GM19438 (cell line): ENCODE measurements at regions not wholly inside any gene's neighbourhood (a gene's known extent, or its start where the extent isn't known, plus 50 kb on each side); places are given as distances from the start of the nearest gene placed in this dataset.

Experiments used
- ATAC-seq: cut with Tn5 transposase; IDR thresholded peaks from one replicate; pipeline ENCODE4 v1.9.1; 2021; ENCODE audit warnings: low read depth; ENCODE audit not compliant: unreplicated experiment

DNA sequence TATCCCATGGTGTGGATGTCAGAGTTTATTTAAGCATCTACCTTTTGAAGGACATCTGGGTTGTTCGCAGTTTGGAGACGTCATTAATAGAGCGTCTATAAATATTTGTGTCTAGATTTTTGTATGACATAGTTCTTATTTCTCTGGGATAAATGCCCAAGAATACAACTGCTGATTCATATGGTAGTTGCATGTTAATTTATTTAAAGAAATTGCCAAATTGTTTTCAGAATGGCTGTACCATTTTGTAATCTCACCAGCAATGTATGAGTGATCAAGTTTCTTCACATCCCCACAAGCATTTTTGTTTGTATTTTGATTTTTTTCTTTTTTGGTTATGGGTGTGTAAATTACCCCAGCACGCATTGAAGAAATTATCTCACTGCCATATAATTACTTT is 656.9 kb downstream of the NTRK3 start:
- ATAC-seq: no peak

DNA sequence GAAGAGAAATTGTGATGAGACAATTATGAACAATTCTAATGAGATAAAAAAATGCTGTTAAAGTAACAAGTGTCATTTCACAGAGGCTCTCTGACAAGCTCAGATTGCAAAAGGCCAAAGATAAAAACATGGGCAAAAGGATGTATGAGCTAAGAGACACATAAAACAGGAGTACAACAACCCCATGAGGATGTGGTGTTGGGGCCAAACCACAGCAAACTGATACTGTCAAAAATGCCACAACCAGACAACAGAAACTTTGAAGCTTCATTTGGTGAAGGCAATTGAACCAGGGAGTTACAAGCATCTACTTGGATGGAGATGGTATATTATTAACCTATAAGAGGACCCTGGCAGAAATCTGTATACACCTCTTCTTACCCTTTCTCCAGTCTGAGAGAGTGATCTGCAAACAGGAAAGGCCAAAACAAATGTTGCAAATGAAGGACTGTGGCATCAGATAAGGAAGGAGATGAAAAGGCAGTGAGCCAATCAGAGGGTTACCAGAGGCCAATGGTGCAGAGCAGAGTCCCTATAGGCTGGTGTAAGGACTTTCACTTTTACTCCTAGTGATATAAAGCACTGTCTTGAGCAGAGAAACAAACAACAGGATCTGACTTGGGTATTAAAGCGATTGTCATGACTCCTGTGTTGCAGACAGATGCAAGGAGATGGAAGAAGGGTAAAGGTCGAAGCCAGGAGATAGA is 659.0 kb downstream of the NTRK3 start:
- ATAC-seq: no peak

DNA sequence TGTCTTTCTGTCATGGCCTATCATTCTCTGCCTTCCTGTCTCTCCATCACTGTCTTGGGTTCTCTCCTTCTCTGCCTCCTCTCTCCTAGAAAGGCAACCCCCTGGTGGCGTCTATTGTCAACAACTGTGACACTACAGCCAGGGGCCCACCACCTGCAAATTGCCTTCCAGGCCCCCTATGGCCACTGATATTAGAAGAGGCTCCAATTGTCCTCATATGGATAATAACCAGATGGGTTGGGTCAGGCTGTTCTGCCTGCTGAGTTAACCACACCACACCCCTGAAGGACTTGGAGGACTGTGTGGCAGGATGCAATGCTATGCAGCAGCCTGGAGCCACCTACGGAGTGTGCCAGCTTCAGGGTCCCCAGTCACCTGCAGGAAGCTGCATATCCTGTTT is 665.0 kb downstream of the NTRK3 start:
- ATAC-seq: no peak

DNA sequence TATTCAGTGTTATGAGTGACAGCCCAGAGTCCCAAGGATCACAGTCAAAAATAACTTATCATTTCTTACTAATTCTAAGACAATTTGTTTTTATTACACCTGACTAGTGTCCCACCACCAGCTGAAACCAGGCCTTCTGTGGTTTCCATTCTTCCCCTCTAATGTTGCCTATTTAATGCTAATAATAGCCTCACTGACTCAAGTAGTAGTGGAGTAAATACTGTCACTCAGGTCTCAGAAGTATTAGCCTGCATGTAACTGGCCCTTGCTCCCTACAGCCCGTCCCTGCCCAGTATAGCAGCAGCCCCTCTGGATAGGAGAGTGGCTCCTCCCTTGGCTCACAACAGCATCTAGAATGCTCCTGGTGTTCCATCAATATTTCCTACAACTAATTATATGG is 665.5 kb downstream of the NTRK3 start:
- no peak for ATAC-seq

DNA sequence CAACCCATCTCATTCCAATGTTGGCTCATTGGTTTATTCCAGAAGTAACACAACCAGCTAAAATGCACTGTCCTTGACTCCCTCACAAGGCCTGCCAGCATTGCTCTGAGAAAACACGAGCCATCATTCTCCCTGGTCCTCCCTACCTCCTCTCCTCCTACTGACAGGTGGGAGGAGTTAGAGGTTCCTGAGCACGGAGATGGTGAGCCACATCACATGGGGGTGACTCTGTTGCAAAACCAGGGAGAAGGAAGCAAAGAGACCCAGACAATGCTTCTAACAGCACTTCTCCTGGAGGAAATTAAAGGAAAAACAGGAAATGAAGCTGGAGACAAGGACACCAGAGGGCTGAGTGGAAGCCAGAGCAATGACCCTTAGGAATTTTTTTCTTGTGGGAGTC is 667.4 kb downstream of the NTRK3 start:
- no peak for ATAC-seq

DNA sequence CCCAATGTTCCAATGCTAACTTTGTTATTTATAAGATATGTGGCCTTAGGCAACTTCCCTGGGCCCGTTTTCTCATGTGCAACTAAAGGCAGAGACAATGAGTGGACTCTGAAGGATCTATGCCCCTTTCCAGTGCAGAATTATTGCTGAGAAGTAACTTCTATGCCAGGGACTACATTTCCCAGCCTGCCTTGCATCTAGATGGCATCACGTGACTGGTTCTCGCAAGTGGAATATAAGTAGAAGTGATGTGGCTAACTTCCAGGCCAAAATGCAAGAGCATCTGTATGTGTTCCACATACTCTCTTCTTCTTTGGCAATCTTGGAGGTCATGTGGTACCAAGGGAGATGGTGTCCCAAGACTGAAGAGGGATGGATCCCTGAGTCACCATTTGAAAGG is 674.4 kb downstream of the NTRK3 start:
- ATAC-seq: no peak

DNA sequence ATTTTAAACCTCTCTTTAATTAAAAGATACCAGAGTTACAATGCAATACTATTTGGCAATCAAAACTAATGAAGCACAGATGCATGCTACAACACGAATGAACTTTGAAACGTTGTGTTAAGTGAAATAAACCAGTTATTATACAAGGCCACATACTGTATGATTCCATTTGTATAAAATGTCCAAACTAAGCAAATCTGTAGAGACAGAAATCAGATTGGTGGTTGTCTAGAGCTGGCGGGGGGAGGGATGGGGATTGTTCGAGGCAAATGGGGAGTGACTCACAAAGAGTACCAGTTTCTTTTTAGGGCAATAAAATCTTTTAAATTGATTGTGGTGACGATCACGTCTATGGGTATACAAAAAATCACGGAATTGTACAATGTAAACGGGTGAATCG is 677.0 kb downstream of the NTRK3 start:
- no peak for ATAC-seq

DNA sequence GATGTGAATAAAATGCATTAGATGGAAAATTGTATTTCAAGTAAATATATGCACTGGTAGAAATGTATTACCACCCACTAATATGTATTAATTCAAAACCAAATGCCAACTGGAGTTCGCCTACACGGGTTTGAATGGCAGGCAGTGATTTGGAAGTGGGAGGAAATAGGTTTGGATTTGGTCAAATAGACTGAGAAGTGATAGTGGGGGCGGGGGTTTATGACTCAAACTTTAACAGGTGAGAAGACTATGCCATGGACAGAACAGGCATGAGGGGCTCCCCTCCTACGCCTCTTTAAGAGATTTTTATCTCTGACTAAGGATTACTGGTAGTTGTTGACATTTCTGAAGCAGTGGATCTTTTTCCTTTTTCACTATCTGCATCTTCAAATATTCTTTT is 677.8 kb downstream of the NTRK3 start:
- no peak for ATAC-seq

DNA sequence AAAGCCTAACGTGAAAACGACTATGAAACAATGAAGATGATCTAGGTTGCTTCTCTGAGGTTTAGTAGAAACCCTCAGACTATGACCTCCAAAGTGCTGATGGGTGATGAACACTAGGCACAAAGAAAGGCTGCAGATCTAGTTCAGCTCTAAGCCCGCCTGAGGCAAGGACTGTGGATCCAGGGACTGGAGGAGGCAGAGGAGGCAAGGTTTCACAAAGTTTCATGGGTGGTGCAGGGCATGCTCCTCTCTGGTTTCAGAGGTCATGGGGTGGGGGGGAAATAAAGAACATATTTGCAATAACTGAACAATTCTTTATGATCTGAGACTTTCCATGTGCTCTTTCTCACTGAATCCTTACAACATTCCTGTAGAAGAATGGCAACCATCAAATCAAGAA is 679.2 kb downstream of the NTRK3 start:
- no peak for ATAC-seq

DNA sequence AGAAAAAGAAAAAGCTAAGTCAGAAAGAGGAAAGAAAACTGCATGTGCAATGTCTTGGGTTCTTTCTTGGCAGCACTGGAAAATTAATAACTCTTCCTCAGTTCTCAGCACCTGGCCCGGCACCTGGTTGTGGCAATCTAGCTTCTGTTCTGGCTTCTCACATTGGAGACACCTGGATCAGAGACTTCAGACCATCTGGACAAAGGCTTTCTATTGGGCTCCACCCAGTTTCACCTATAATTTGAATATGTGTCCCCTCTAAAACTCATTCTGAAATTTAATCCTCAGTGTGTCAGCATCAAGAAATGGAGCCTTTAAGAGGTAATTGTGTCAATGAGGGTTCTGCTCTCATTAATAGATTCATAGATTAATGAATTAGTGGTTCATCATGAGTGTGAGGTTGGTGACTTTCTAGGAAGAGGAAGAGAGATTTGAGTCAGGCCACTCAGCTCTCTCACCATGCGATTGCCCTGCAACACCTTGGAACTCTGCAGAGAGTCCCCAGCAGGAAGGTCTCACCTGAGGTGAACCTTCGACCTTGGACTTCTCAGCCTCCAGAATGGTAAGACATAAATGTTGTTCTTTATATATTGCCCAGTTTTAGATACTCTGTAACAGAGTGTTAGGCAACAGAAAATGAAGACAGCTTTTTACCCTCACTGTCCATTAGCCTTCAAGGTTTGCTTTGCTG is 679.9 kb downstream of the NTRK3 start:
- no peak for ATAC-seq

DNA sequence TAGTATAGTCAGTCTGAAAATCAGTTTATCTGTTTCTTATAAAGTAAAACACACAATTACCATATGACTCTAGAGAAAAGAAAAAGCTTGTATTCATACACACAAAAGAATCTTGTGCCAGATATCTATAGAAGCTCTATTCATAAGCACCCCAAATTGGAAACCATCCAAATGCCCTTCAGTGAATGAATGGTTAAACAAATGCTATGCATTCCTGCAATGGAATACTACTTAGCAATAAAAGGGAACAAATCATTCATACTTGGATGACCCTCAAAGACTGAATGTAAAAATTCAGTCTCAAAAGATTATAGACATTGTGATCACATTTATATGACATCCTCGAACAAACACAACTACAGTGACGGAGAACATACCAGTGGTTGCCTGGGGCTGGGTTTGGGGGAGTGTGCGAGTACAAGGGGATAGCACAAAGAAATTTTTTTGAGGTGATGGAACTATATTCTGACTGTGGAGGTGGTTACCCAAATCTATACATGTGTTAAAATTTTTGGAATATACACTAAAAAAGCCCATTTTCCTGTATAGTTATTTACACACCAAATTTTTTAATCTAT is 680.6 kb downstream of the NTRK3 start:
- no peak for ATAC-seq

DNA sequence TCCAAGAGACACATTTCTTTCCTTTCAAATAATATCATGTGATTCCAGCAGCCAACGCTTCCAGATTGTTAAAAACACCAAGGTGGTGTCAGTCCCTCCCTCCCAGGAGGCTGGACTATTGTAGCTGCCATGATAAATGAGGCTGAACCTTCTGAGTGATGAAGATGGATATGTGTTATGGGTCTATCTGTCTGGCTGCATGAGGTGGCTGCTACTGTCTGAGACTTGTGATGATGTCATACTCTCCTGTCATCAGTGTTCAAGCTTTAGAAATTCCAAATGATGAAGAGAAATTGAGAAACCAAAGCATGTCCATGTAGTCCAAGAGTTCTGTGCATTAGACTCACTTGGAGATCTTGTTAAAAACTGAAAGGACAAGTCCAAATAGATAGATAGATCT is 683.0 kb downstream of the NTRK3 start:
- ATAC-seq: no peak

DNA sequence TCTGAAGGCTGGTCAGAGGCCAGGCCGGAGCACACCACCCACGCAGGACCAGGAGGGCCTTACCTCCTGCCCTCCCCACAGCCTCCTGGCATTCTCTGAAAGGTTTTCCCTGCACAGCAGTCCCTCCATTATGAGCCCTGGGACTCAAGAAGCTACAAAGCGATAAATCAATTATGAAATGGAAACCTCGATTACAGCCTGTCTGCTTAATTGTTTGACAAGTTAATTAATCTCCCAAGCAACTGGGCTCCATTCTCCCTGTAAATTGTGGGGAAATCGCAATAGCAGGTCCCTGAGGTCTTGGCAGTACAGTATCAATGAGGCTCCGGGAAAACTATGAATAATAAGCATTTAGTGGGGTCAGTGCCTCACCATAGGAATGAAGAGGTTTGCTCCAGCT is 683.5 kb downstream of the NTRK3 start:
- no peak for ATAC-seq

DNA sequence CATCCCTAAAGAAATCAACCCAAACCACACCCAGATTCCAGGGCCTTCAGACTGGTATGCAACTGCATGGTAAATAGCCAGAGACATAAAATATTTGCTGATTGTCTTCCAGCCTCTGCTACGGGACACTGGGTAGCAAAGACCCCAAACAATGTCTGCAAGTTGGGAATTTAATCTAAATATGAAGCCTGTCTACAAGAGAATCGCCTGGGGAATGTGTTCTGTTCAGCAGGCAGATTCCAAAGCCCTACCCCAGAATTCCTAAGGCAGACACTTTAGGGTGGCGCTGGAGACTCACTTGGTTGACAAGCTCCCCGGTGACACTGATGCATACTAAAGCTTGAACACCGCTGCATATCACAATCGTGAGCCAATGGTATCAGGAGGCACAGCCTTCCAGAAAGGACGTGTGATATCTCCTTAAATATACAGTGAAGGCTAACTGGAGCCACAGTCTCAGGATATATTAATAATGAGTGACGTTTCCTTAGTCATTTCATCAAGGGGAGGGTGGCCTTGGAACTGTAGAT is 684.1 kb downstream of the NTRK3 start:
- ATAC-seq: no peak

DNA sequence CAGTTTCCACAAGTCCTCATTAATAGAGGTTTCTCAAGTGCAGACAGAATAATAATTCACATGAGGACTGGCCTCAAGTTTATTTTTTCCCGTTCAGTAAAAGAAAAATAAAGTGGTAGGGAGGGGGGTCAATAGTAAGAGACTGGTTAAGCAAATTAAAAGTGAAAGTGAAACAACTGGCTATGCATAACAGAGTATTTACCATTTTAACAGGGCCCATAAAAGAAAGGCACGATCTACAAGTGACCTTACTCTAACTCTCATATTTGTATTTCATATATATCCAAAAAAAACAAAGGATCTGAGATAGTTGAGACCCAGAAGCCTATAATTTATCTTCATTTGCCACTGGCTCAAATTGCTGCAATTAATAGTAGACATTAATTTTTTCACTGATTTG is 686.3 kb downstream of the NTRK3 start:
- no peak for ATAC-seq

DNA sequence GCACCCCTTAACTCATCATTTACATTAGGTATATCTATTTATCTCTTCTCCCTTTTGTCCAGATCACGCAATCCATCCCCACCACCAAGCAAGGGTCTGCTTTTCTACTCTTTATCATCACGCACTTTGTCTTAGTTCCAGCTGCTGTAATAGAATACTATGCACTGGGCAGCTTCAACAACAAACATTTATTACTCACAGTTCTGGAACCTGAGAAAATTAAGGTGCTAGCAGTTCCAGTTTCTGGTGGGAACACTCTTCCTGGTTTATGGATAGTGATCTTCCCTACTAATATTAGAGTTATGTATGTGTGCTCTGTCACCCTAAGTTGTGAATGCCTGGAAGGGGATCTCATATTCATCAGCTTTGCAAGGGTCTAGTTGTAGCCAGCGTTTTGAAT is 687.0 kb downstream of the NTRK3 start:
- ATAC-seq: no peak

DNA sequence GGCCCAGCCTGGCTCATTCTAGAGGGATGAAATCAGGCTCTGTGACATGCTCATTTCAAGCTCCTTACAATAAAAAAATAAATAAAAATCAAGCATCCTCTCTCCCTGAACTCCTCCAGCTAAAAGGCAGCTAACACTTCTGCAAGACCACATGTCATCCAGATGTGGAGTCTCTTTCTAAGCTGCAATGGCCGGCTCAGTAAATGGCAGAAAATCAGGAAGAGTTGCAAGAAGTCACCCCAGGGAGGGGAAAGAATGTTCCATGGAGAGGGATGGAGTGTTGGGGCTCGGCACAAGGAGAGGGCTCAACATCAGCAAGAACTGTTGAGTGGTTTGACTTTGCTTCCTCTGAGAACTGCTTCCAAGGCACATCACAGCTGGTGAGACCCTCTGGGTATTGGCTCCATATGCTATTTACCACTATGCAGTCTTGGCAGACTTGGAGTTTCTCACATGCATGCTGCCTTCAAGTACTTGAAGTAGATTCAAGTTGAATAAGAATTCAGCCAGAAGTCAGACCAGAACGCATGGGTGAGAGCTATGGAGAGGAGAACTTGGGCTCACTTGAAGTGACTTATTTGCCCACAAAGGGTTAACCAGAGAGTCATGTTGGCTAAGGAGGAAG is 689.0 kb downstream of the NTRK3 start:
- no peak for ATAC-seq

DNA sequence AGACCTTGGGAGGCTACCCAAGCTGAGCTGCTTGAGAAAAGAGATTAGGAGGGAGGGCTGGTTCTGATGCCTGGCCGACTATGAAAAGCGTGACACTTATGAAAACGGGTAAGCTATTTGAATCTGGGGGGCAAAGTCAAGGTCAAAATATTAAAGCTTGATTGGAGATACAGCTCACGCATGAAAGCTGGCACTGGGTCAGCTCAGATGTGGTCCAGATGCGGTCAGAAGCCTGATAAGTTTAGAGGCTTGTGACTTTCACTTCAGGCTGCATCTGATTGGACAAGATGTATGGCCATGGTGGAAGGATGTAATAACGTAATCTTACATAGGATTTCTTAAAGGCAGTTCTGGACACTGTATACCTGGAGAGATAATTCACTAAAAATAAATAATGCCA is 690.3 kb downstream of the NTRK3 start:
- no peak for ATAC-seq

DNA sequence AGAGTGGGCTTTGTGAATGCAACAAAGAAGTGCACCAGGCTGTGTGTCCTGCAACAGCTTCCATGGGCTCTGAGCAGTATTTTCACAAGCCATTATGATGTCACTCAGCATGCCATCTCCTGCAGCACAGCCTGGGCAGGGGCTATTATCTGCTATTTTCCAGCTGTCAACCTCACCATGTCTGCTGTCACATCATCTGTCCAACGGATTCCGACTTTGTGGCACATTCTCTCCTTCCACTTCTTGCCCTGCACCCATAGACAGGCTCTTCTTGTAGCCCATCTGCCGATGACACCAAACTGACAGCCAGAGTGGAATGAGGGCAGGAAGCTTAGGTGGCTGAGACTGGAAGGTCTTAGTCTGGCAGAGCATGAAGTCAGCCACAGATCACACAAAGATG is 691.9 kb downstream of the NTRK3 start:
- ATAC-seq: no peak

DNA sequence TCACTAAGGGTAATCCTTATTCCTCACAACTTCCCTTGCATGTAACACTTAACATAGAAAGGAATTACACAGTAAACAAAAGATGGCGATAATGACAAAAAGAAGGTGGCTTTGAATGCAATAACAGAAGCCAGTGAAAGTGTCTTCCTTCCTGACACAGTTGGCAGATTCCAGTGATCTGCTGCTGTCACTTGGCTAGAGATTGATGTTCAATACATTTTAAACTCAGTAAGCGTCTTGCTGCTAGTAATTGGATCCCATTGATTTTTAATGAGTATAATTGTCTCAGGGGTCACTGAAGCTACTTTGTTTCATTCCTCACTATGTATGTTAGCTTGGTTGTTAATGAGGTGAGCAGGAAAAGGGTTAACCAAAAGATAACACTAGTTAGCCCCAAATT is 692.7 kb downstream of the NTRK3 start:
- no peak for ATAC-seq

DNA sequence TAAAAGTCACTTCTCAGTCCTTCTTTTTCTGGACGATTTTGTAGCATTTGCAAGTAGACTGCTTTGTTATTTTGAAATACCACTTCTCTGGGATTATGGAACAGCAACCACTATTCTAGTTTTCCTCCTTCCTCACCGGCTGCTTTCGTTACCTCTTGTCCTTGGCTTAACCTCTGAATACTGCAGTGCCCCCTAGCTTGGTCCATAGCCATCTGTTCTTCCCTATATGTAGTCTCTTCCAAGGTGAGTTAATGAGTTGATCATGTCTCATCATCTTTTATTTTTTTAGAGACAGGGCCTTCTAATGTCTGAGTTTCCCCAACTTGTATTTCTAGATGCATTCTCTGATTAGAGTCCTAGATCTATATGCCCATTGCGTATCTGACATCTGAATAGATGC is 694.3 kb downstream of the NTRK3 start:
- ATAC-seq: no peak

DNA sequence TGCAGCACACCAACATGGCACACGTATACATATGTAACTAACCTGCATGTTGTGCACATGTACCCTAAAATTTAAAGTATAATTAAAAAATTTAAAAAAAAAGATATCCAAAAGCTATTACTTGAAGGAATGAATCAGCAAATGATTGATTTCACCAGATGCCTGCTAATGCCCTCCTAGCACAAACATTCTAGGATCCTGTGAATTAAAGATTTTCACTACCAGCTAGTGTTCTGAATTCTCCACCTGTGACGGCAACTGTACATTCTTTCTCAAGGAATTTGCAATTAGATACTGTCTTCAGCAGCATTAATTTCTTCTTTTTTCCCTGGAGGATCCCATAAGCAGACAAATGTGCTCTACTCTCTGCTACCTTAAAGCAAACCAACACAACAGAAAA is 694.9 kb downstream of the NTRK3 start:
- ATAC-seq: no peak
